DND-41 (cell line): ENCODE measurements at regions not wholly inside any gene's neighbourhood (a gene's known extent, or its start where the extent isn't known, plus 50 kb on each side); places are given as distances from the start of the nearest gene placed in this dataset.

Experiments used
- ATAC-seq: fragments of 200-7000 bp; cut with Tn5 transposase; 3 replicates; pipeline ENCODE4 v1.9.1; 2021; ENCODE audit warnings: low read depth; ENCODE audit not compliant: insufficient read depth
- DNase-seq: peaks from one replicate; pipeline ENCODE4 v3.0.0-alpha.2; 2020
- H2AFZ ChIP-seq: 2 replicates; pipeline ENCODE4 v1.6.0; 2012; ENCODE audit warnings: low read depth, low read length
- H3K27ac ChIP-seq: 2 replicates; pipeline ENCODE4 v1.5.1; 2012; ENCODE audit warnings: low read length, inconsistent platforms
- H3K27me3 ChIP-seq: fragments of 200-600 bp; sonication (generic); 2 replicates; pipeline ENCODE4 v1.6.0; 2012; ENCODE audit warnings: low read length, mild to moderate bottlenecking, inconsistent platforms; ENCODE audit not compliant: insufficient read depth, poor library complexity
- H3K36me3 ChIP-seq: 2 replicates; pipeline ENCODE4 v1.5.1; 2012; ENCODE audit warnings: low read length, inconsistent platforms; ENCODE audit not compliant: insufficient read depth
- H3K4me1 ChIP-seq: 2 replicates; pipeline ENCODE4 v1.5.1; 2012; ENCODE audit warnings: mild to moderate bottlenecking, low read length; ENCODE audit not compliant: insufficient read depth
- H3K4me2 ChIP-seq: 2 replicates; pipeline ENCODE4 v1.6.0; 2012; ENCODE audit warnings: mild to moderate bottlenecking, moderate library complexity, low read length, inconsistent platforms; ENCODE audit not compliant: insufficient read depth
- H3K4me3 ChIP-seq, 2 experiments: fragments of 200-600 bp in 1 of 2; shearing (Covaris generic) in 1 of 2; 2 replicates each; pipeline ENCODE4 v1.5.1; 2012 to 2016; ENCODE audit warnings: inconsistent platforms in 2 of 2, low read length in 2 of 2, mild to moderate bottlenecking in 2 of 2, low read depth in 1 of 2, moderate library complexity in 1 of 2
- H3K79me2 ChIP-seq: 2 replicates; pipeline ENCODE4 v1.6.0; 2012; ENCODE audit warnings: low read length, inconsistent platforms; ENCODE audit not compliant: insufficient read depth
- H3K9ac ChIP-seq: 2 replicates; pipeline ENCODE4 v1.6.0; 2012; ENCODE audit warnings: low read depth, mild to moderate bottlenecking, inconsistent platforms, low read length, moderate library complexity
- H3K9me3 ChIP-seq: 2 replicates; pipeline ENCODE4 v1.5.1; 2012; ENCODE audit warnings: low read length, moderate library complexity, mild to moderate bottlenecking, inconsistent platforms; ENCODE audit not compliant: insufficient read depth, severe bottlenecking
- H4K20me1 ChIP-seq: 2 replicates; pipeline ENCODE4 v1.6.0; 2012; ENCODE audit warnings: low read length; ENCODE audit not compliant: insufficient read depth
- EZH2 ChIP-seq: IDR thresholded peaks from 3 replicates; pipeline ENCODE4 v1.6.1; 2012; ENCODE audit warnings: borderline replicate concordance, low read depth, mild to moderate bottlenecking, moderate library complexity, low read length, inconsistent platforms; ENCODE audit not compliant: severe bottlenecking
- TF ChIP-seq, protein P1 (sequence below): IDR thresholded peaks from 2 replicates; pipeline ENCODE4 v1.5.1; 2012; ENCODE audit warnings: borderline replicate concordance, low read length, moderate library complexity, mild to moderate bottlenecking; ENCODE audit not compliant: poor library complexity, severe bottlenecking; ENCODE audit errors: extremely low read depth

- no peaks in the 10 kb centered on the region for H3K79me2 ChIP-seq
- no peak for TF ChIP-seq EZH2
- TF ChIP-seq, protein P1, sequence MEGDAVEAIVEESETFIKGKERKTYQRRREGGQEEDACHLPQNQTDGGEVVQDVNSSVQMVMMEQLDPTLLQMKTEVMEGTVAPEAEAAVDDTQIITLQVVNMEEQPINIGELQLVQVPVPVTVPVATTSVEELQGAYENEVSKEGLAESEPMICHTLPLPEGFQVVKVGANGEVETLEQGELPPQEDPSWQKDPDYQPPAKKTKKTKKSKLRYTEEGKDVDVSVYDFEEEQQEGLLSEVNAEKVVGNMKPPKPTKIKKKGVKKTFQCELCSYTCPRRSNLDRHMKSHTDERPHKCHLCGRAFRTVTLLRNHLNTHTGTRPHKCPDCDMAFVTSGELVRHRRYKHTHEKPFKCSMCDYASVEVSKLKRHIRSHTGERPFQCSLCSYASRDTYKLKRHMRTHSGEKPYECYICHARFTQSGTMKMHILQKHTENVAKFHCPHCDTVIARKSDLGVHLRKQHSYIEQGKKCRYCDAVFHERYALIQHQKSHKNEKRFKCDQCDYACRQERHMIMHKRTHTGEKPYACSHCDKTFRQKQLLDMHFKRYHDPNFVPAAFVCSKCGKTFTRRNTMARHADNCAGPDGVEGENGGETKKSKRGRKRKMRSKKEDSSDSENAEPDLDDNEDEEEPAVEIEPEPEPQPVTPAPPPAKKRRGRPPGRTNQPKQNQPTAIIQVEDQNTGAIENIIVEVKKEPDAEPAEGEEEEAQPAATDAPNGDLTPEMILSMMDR, result no peak
- H3K4me1 ChIP-seq, result no peaks in the 10 kb centered on the region
- H3K9me3 ChIP-seq, result no peaks in the 10 kb centered on the region
- H3K27ac ChIP-seq, result no peak overlapping the region
- no peak overlapping the region for H3K9ac ChIP-seq
- ATAC-seq (no peak), DNase-seq (no peak)
- H3K36me3 ChIP-seq, result no peaks in the 10 kb centered on the region
- H3K4me2 ChIP-seq, result no peak overlapping the region
- H3K4me3 ChIP-seq, result no peak overlapping the region
- H3K27me3 ChIP-seq, result no peaks in the 10 kb centered on the region
- H2AFZ ChIP-seq, result no peak overlapping the region
- H4K20me1 ChIP-seq, result no peaks in the 10 kb centered on the region
Measured at GRCh38 chr4:63459329-63459728, 949.9 kb downstream of the TECRL start.

DNA sequence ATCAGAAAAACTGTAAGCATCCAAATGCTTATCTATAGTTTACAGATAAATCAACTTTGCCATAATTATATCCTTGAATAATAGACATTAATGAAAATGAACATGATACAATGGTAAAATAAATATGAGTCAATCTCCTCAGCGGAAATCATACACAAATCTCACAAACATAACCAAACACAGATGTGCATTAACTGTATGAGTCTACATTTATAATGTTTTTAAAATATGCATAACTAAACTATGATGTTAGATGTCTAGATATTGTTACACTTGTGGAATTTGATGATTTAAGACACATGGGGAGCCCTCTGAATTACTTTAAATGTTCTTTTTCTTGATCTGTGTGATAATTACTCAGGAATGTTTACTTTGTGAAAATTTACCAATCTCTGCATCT lies 951.2 kb downstream of the TECRL start:
- TF ChIP-seq EZH2, result no peak
- TF ChIP-seq, protein P1, result no peak
- no peak overlapping the region for H2AFZ ChIP-seq
- no peak for ATAC-seq
- H4K20me1 ChIP-seq, result no peaks in the 10 kb centered on the region
- DNase-seq, result no peak
- no peak overlapping the region for H3K27ac ChIP-seq
- no peaks in the 10 kb centered on the region for H3K9me3 ChIP-seq
- no peaks in the 10 kb centered on the region for H3K4me1 ChIP-seq
- H3K9ac ChIP-seq, result no peak overlapping the region
- H3K4me3 ChIP-seq, result no peak overlapping the region
- no peak overlapping the region for H3K4me2 ChIP-seq
- no peaks in the 10 kb centered on the region for H3K36me3 ChIP-seq
- H3K79me2 ChIP-seq, result no peaks in the 10 kb centered on the region
- H3K27me3 ChIP-seq, result no peaks in the 10 kb centered on the region

- TF ChIP-seq, protein P1, result no peak
- no peak for TF ChIP-seq EZH2
Measured at GRCh38 chr4:63440236-63440635, 969.0 kb downstream of the TECRL start.

GRCh38 chr4:63430105-63430504 lies 979.1 kb downstream of the TECRL start:
- H3K9ac ChIP-seq, result no peak overlapping the region
- no peak overlapping the region for H3K4me2 ChIP-seq
- H2AFZ ChIP-seq, result no peak overlapping the region
- no peak overlapping the region for H3K4me3 ChIP-seq
- ATAC-seq, result no peak
- H3K27me3 ChIP-seq, result no peaks in the 10 kb centered on the region
- H3K9me3 ChIP-seq, result no peaks in the 10 kb centered on the region
- no peak for TF ChIP-seq EZH2
- TF ChIP-seq, protein P1, result no peak
- H3K4me1 ChIP-seq, result no peaks in the 10 kb centered on the region
- H3K36me3 ChIP-seq, result no peaks in the 10 kb centered on the region
- no peaks in the 10 kb centered on the region for H3K79me2 ChIP-seq
- no peak overlapping the region for H3K27ac ChIP-seq
- no peak for DNase-seq
- no peaks in the 10 kb centered on the region for H4K20me1 ChIP-seq

More at GRCh38 chr4:63440236-63440635, 969.0 kb downstream of the TECRL start:
- Histone ChIP-seq H3K9me3 (no peaks in the 10 kb centered on the region), H3K27ac (no peak overlapping the region), H3K4me2 (no peak overlapping the region), H3K36me3 (no peaks in the 10 kb centered on the region), H3K4me3 (no peak overlapping the region), H2AFZ (no peak overlapping the region), H3K27me3 (no peaks in the 10 kb centered on the region), H3K79me2 (no peaks in the 10 kb centered on the region), H4K20me1 (no peaks in the 10 kb centered on the region), H3K4me1 (no peaks in the 10 kb centered on the region), H3K9ac (no peak overlapping the region)
- DNase-seq (no peak), ATAC-seq (no peak)
